Osteoblast (primary cell): ENCODE measurements at regions not wholly inside any gene's neighbourhood (a gene's known extent, or its start where the extent isn't known, plus 50 kb on each side); places are given as distances from the start of the nearest gene placed in this dataset.

ENCODE experiments used
- DNase-seq: peaks from one replicate; pipeline ENCODE4 v3.0.0; 2011; ENCODE audit warnings: low spot score, mixed read lengths; ENCODE audit not compliant: insufficient read length; ENCODE audit errors: missing footprints
- H2AFZ ChIP-seq: 2 replicates; pipeline ENCODE4 v1.6.0; 2011; ENCODE audit warnings: mild to moderate bottlenecking, low read length
- H3K27ac ChIP-seq: 2 replicates; pipeline ENCODE4 v1.5.1; 2011; ENCODE audit warnings: mild to moderate bottlenecking, low read depth, low read length, moderate library complexity
- H3K27me3 ChIP-seq: 2 replicates; pipeline ENCODE4 v1.6.0; 2012; ENCODE audit warnings: mild to moderate bottlenecking, control low read depth, inconsistent platforms, low read length, moderate library complexity; ENCODE audit not compliant: insufficient read depth
- H3K36me3 ChIP-seq: 2 replicates; pipeline ENCODE4 v1.5.1; 2011; ENCODE audit warnings: mild to moderate bottlenecking, low read length, control low read depth, moderate library complexity; ENCODE audit not compliant: insufficient read depth
- H3K4me1 ChIP-seq: 2 replicates; pipeline ENCODE4 v1.5.1; 2011; ENCODE audit warnings: mild to moderate bottlenecking, low read length, control low read depth, moderate library complexity; ENCODE audit not compliant: insufficient read depth
- H3K4me2 ChIP-seq: 2 replicates; pipeline ENCODE4 v1.6.0; 2011; ENCODE audit warnings: mild to moderate bottlenecking, low read length; ENCODE audit not compliant: insufficient read depth
- H3K4me3 ChIP-seq: fragments of 200-600 bp; sonication (generic); 3 replicates; pipeline ENCODE4 v1.5.1; 2012; ENCODE audit warnings: mild to moderate bottlenecking, low read length, inconsistent platforms; ENCODE audit not compliant: insufficient read depth
- H3K79me2 ChIP-seq: 2 replicates; pipeline ENCODE4 v1.6.0; 2012; ENCODE audit warnings: mild to moderate bottlenecking, low read length, control low read depth, inconsistent platforms; ENCODE audit not compliant: insufficient read depth
- H3K9me3 ChIP-seq: 2 replicates; pipeline ENCODE4 v1.5.1; 2011; ENCODE audit warnings: low read depth, low read length, control low read depth
- H4K20me1 ChIP-seq: 2 replicates; pipeline ENCODE4 v1.6.0; 2012; ENCODE audit warnings: mild to moderate bottlenecking, low read length, control low read depth; ENCODE audit not compliant: insufficient read depth
- TF ChIP-seq, protein P1 (sequence below): IDR thresholded peaks from 2 replicates; pipeline ENCODE4 v1.5.1; 2011; ENCODE audit warnings: mild to moderate bottlenecking, low read depth, low read length, moderate library complexity; ENCODE audit errors: extremely low read depth

DNA sequence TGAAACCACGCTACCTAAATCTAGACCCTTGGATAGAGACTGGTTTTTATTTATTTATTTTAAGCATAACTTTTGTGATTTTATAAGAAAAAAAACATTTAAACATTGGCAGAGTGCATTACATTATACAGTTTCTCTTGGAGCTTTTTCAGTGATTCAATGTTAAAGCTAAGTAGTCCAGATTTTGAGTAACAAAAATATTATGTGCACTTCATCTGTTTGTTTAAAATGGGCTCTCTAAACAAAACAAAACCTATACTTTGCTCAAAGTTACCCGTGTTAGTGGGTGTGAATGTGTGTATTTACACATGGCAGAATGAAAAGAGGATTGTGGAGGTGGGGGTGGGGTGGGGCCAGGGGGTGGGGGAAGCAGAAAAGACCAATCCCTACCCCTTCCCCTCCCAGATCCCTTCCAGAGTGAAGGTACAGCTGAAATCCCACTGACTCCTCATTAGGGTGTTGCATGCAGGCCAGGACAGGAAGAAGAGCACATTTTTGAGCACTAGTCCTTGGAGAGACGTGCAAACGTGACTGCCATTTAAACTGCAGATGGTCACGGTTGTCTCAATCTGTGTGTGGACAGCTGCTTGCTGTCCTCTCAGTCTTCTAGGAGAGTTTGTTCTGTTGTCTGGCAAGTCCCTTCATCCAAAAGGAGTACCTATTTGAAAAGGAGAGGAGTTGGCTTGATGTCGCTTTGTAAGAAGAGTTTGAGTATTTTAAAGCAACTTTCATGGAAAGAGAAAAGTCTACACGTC, 303.0 kb downstream of the ICOS start:
- Histone ChIP-seq H4K20me1 (no peaks in the 10 kb centered on the region), H3K36me3 (no peaks in the 10 kb centered on the region), H3K79me2 (no peaks in the 10 kb centered on the region), H3K4me3 (no peak overlapping the region), H3K4me1 (no peaks in the 10 kb centered on the region), H3K4me2 (no peak overlapping the region), H3K9me3 (no peaks in the 10 kb centered on the region), H3K27ac (no peak overlapping the region), H3K27me3 (no peaks in the 10 kb centered on the region), H2AFZ (no peak overlapping the region)
- TF ChIP-seq, protein P1, sequence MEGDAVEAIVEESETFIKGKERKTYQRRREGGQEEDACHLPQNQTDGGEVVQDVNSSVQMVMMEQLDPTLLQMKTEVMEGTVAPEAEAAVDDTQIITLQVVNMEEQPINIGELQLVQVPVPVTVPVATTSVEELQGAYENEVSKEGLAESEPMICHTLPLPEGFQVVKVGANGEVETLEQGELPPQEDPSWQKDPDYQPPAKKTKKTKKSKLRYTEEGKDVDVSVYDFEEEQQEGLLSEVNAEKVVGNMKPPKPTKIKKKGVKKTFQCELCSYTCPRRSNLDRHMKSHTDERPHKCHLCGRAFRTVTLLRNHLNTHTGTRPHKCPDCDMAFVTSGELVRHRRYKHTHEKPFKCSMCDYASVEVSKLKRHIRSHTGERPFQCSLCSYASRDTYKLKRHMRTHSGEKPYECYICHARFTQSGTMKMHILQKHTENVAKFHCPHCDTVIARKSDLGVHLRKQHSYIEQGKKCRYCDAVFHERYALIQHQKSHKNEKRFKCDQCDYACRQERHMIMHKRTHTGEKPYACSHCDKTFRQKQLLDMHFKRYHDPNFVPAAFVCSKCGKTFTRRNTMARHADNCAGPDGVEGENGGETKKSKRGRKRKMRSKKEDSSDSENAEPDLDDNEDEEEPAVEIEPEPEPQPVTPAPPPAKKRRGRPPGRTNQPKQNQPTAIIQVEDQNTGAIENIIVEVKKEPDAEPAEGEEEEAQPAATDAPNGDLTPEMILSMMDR = no peak
- no peak for DNase-seq

DNA sequence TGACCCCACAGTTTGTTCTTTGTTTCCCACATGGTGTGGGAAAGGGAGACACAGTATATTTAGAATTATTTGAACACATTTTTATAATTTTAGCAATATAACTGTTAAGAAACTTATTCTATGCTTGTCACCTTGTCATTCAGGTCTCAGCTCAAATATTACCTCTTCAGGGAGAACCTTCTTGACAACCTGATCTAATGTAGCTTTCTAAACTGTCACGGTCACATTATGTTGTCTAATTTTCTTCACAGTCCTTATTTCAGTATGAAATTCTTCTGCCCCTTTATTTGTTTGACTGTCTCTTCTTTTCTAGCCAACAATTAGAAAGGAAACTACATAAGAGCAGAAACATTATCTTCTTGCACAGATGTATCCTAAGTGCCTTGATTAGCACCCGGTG, 304.3 kb upstream of the PARD3B start:
- DNase-seq = no peak
- no peak overlapping the region for H3K4me3 ChIP-seq
- TF ChIP-seq, protein P1 = no peak
- no peak overlapping the region for H3K4me2 ChIP-seq
- no peaks in the 10 kb centered on the region for H3K4me1 ChIP-seq
- H3K79me2 ChIP-seq = no peaks in the 10 kb centered on the region
- H3K36me3 ChIP-seq = no peaks in the 10 kb centered on the region
- H2AFZ ChIP-seq = no peak overlapping the region
- H4K20me1 ChIP-seq = no peaks in the 10 kb centered on the region
- no peaks in the 10 kb centered on the region for H3K9me3 ChIP-seq
- no peak overlapping the region for H3K27ac ChIP-seq
- H3K27me3 ChIP-seq = no peaks in the 10 kb centered on the region

DNA sequence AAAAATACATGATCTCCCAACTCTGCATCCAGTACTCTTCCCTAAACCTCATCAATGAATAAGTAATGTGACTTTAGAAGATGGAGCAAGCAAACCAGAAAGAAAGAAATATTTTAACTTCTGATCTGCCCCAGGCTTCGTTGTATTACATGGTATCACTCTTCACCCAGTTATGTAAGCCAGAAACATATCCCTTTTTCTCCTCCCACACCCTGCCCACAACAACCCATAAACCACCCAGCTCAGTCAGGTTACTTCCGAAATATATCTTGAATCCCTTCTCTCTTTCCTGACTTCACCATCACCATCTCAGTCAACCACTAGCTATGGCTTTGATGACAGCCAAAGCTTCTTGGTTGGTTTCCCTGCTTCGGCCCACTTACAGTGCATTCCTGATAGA, 295.8 kb upstream of the PARD3B start:
- TF ChIP-seq, protein P1 = no peak
- Histone ChIP-seq H3K36me3 (no peaks in the 10 kb centered on the region), H4K20me1 (no peaks in the 10 kb centered on the region), H3K4me2 (no peak overlapping the region), H3K79me2 (no peaks in the 10 kb centered on the region), H2AFZ (no peak overlapping the region), H3K4me3 (no peak overlapping the region), H3K27ac (no peak overlapping the region), H3K4me1 (no peaks in the 10 kb centered on the region), H3K27me3 (peaks cover 5% of the 10 kb centered on the region), H3K9me3 (no peaks in the 10 kb centered on the region)
- DNase-seq = no peak

DNA sequence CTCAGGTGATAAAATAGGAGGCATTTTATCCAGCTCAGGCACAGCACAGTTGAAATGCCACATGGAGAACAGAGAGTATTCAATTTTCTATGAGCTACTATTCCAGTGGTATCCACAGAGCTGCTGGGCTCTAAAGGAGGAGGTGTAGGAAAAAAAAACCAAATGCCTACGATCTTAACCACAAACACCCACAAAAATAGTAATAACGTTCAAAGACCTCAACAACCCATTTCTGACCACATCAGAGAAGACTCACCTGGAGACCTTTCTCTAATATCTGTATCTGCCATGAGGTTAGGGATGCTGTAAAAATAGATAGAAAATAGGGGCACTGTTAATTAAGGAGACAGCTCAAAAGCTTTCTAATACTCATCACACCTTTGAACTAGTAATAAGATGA, 294.6 kb upstream of the PARD3B start:
- TF ChIP-seq, protein P1 = no peak
- H3K27ac ChIP-seq = no peak overlapping the region
- H3K27me3 ChIP-seq = peaks cover 5% of the 10 kb centered on the region
- H3K36me3 ChIP-seq = no peaks in the 10 kb centered on the region
- no peak for DNase-seq
- no peak overlapping the region for H3K4me2 ChIP-seq
- H3K9me3 ChIP-seq = no peaks in the 10 kb centered on the region
- no peak overlapping the region for H3K4me3 ChIP-seq
- no peaks in the 10 kb centered on the region for H3K79me2 ChIP-seq
- H4K20me1 ChIP-seq = no peaks in the 10 kb centered on the region
- no peak overlapping the region for H2AFZ ChIP-seq
- no peaks in the 10 kb centered on the region for H3K4me1 ChIP-seq
